ENCODE measurements at regions not wholly inside any gene's neighbourhood (a gene's known extent, or its start where the extent isn't known, plus 50 kb on each side); places are given as distances from the start of the nearest gene placed in this dataset.

- peaks cover 6% of the 10 kb centered on the region for H3K4me1 Mint-ChIP-seq
- no peaks in the 10 kb centered on the region for H3K36me3 Mint-ChIP-seq
- ChIA-PET POLR2A (no interaction called here), CTCF (no interaction called here)
- H3K27ac Mint-ChIP-seq = no peak overlapping the region
- DNase-seq (ENCODE audit: low spot score) (no peak), ATAC-seq (no peak)
- no peak overlapping the region for H3K4me3 Mint-ChIP-seq
- H3K9me3 Mint-ChIP-seq = peaks cover 15% of the 10 kb centered on the region
- no peaks in the 10 kb centered on the region; the same call in 1 of the 2 replicates for H3K27me3 Mint-ChIP-seq (ENCODE audit: low read depth)
- TF ChIP-seq MYBL2 (CRISPR knock-in tag; IDR thresholded peaks at IDR 0.05) = no peak
Observed at GRCh38 chr19:28305513-28305912, 907.4 kb downstream of the UQCRFS1 start.

DNA sequence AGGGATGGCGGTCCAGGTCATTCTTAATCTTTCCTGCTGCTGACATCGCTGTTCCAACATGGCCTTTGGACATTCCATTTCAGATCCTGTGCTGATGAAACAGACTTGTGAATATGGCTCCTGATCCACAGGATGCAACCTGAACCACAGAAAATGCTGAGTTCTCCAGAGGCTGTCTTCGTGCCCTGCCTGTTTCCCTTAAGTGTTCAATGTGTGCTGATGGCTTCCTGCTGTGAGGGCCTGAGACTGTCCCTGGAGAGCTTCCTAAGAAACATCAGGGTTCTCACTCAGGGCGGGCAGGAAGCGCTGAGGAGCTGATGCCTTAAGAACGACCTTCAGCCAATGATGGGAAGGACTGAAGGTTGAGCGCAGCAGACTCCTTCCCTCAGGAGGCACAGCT, 909.4 kb downstream of the UQCRFS1 start:
- Mint-ChIP-seq H3K4me3 (no peak overlapping the region), H3K9me3 (peaks cover 14% of the 10 kb centered on the region), H3K4me1 (peaks cover 19% of the 10 kb centered on the region), H3K27me3 (ENCODE audit: low read depth) (no peaks in the 10 kb centered on the region; the same call in 1 of the 2 replicates), H3K27ac (no peak overlapping the region), H3K36me3 (no peaks in the 10 kb centered on the region)
- ChIA-PET CTCF (interaction anchor here (1.2 kb wide), 1 partner anchor 11 kb away, joined by 3 read pairs; no protein-coding TSS in a partner anchor), POLR2A (no interaction called here)
- DNase-seq (ENCODE audit: low spot score) (no peak), ATAC-seq (peak; percentile 30; the same call in 1 of the 2 replicates)
- TF ChIP-seq, protein P1, sequence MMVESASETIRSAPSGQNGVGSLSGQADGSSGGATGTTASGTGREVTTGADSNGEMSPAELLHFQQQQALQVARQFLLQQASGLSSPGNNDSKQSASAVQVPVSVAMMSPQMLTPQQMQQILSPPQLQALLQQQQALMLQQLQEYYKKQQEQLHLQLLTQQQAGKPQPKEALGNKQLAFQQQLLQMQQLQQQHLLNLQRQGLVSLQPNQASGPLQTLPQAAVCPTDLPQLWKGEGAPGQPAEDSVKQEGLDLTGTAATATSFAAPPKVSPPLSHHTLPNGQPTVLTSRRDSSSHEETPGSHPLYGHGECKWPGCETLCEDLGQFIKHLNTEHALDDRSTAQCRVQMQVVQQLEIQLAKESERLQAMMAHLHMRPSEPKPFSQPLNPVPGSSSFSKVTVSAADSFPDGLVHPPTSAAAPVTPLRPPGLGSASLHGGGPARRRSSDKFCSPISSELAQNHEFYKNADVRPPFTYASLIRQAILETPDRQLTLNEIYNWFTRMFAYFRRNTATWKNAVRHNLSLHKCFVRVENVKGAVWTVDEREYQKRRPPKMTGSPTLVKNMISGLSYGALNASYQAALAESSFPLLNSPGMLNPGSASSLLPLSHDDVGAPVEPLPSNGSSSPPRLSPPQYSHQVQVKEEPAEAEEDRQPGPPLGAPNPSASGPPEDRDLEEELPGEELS (CRISPR knock-in tag; IDR thresholded peaks at IDR 0.05) = no peak
- TF ChIP-seq ELF4 (CRISPR knock-in tag; IDR thresholded peaks at IDR 0.05; ENCODE audit: low read depth) (no peak), IRF2 (CRISPR knock-in tag; IDR thresholded peaks at IDR 0.05; ENCODE audit: borderline replicate concordance, low read depth) (no peak), CREM (CRISPR knock-in tag; IDR thresholded peaks at IDR 0.05) (no peak), FOXP1 (CRISPR knock-in tag; IDR thresholded peaks at IDR 0.05; ENCODE audit: borderline replicate concordance) (no peak), TEAD4 (CRISPR knock-in tag; IDR thresholded peaks at IDR 0.05) (no peak), ZNF138 (CRISPR knock-in tag; conservative IDR thresholded peaks at IDR 0.05) (no peak), SP1 (CRISPR knock-in tag; conservative IDR thresholded peaks at IDR 0.05) (no peak), HMGA2 (CRISPR knock-in tag; IDR thresholded peaks at IDR 0.05) (no peak), NFATC4 (CRISPR knock-in tag; IDR thresholded peaks at IDR 0.05) (no peak), MYBL2 (CRISPR knock-in tag; IDR thresholded peaks at IDR 0.05) (no peak)
- TF ChIP-seq, protein P2, sequence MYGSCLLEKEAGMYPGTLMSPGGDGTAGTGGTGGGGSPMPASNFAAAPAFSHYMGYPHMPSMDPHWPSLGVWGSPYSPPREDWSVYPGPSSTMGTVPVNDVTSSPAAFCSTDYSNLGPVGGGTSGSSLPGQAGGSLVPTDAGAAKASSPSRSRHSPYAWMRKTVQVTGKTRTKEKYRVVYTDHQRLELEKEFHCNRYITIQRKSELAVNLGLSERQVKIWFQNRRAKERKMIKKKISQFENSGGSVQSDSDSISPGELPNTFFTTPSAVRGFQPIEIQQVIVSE (CRISPR knock-in tag; IDR thresholded peaks at IDR 0.05; ENCODE audit: borderline replicate concordance) = no peak
- TF ChIP-seq, protein P3, sequence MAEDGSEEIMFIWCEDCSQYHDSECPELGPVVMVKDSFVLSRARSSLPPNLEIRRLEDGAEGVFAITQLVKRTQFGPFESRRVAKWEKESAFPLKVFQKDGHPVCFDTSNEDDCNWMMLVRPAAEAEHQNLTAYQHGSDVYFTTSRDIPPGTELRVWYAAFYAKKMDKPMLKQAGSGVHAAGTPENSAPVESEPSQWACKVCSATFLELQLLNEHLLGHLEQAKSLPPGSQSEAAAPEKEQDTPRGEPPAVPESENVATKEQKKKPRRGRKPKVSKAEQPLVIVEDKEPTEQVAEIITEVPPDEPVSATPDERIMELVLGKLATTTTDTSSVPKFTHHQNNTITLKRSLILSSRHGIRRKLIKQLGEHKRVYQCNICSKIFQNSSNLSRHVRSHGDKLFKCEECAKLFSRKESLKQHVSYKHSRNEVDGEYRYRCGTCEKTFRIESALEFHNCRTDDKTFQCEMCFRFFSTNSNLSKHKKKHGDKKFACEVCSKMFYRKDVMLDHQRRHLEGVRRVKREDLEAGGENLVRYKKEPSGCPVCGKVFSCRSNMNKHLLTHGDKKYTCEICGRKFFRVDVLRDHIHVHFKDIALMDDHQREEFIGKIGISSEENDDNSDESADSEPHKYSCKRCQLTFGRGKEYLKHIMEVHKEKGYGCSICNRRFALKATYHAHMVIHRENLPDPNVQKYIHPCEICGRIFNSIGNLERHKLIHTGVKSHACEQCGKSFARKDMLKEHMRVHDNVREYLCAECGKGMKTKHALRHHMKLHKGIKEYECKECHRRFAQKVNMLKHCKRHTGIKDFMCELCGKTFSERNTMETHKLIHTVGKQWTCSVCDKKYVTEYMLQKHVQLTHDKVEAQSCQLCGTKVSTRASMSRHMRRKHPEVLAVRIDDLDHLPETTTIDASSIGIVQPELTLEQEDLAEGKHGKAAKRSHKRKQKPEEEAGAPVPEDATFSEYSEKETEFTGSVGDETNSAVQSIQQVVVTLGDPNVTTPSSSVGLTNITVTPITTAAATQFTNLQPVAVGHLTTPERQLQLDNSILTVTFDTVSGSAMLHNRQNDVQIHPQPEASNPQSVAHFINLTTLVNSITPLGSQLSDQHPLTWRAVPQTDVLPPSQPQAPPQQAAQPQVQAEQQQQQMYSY (CRISPR knock-in tag; IDR thresholded peaks at IDR 0.05) = no peak

- Mint-ChIP-seq H3K4me1 (peaks cover 19% of the 10 kb centered on the region), H3K36me3 (no peaks in the 10 kb centered on the region), H3K9me3 (0 out of 2 replicates have a peak, but pooled peaks cover 7% of the 10 kb centered on the region), H3K4me3 (no peak overlapping the region), H3K27ac (no peak overlapping the region), H3K27me3 (ENCODE audit: low read depth) (no peaks in the 10 kb centered on the region; the same call in 1 of the 2 replicates)
- TF ChIP-seq EMX1 (CRISPR knock-in tag; IDR thresholded peaks at IDR 0.05) (no peak), ZNF138 (CRISPR knock-in tag; conservative IDR thresholded peaks at IDR 0.05) (no peak), ETV6 (CRISPR knock-in tag; IDR thresholded peaks at IDR 0.05) (no peak), TCF7 (CRISPR knock-in tag; IDR thresholded peaks at IDR 0.05; ENCODE audit: low read depth) (no peak), NFE2L1 (CRISPR knock-in tag; IDR thresholded peaks at IDR 0.05) (no peak), IRF2 (CRISPR knock-in tag; IDR thresholded peaks at IDR 0.05; ENCODE audit: borderline replicate concordance, low read depth) (no peak), GRHL2 (CRISPR knock-in tag; IDR thresholded peaks at IDR 0.05; ENCODE audit: insufficient replicate concordance, severe bottlenecking) (no peak), PRRX2 (CRISPR knock-in tag; IDR thresholded peaks at IDR 0.05) (no peak), ZNF396 (CRISPR knock-in tag; IDR thresholded peaks at IDR 0.05; ENCODE audit: borderline replicate concordance) (no peak), HMGA2 (CRISPR knock-in tag; IDR thresholded peaks at IDR 0.05) (no peak)
- TF ChIP-seq, protein P4, sequence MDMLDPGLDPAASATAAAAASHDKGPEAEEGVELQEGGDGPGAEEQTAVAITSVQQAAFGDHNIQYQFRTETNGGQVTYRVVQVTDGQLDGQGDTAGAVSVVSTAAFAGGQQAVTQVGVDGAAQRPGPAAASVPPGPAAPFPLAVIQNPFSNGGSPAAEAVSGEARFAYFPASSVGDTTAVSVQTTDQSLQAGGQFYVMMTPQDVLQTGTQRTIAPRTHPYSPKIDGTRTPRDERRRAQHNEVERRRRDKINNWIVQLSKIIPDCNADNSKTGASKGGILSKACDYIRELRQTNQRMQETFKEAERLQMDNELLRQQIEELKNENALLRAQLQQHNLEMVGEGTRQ (CRISPR knock-in tag; IDR thresholded peaks at IDR 0.05) = no peak
- TF ChIP-seq, protein P5, sequence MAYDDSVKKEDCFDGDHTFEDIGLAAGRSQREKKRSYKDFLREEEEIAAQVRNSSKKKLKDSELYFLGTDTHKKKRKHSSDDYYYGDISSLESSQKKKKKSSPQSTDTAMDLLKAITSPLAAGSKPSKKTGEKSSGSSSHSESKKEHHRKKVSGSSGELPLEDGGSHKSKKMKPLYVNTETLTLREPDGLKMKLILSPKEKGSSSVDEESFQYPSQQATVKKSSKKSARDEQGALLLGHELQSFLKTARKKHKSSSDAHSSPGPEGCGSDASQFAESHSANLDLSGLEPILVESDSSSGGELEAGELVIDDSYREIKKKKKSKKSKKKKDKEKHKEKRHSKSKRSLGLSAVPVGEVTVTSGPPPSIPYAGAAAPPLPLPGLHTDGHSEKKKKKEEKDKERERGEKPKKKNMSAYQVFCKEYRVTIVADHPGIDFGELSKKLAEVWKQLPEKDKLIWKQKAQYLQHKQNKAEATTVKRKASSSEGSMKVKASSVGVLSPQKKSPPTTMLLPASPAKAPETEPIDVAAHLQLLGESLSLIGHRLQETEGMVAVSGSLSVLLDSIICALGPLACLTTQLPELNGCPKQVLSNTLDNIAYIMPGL (CRISPR knock-in tag; IDR thresholded peaks at IDR 0.05) = no peak
- ChIA-PET CTCF (no interaction called here), POLR2A (interaction anchor here (0.6 kb wide), 1 partner anchor 510 kb away, joined by 3 read pairs; no protein-coding TSS in a partner anchor)
- DNase-seq (ENCODE audit: low spot score) = no peak
- ATAC-seq = no peak
Observed at GRCh38 chr19:28301961-28302360, 911.0 kb downstream of the UQCRFS1 start.

All from WTC11 (cell line).